GM18867 (cell line): ENCODE measurements at regions not wholly inside any gene's neighbourhood (a gene's known extent, or its start where the extent isn't known, plus 50 kb on each side); places are given as distances from the start of the nearest gene placed in this dataset.

Source experiments
- ATAC-seq: cut with Tn5 transposase; IDR thresholded peaks from one replicate; pipeline ENCODE4 v1.9.1; 2021; ENCODE audit warnings: mild to moderate bottlenecking, moderate library complexity; ENCODE audit not compliant: unreplicated experiment

GRCh38 chr13:111632906-111633305 is 312.5 kb downstream of the TEX29 start:
- no peak for ATAC-seq

DNA sequence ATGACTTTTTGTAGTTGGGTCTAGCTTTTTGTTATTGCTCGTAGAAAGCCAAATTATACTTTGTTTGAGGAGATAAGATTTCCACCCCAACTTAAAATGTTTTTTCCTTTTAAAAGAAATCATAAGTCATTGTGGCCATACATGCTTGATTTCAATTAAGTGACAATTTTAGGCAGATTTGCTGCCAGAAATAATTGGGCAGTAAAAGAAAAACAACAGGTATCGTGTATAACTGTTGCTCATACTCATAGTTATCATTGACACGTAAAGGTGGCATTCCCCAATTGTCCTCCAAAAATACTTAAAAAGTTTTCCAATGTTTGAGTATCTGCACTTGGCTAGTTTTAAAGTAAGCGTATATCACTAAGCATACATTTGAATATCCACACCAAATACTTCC is 313.0 kb downstream of the TEX29 start:
- ATAC-seq = no peak

DNA sequence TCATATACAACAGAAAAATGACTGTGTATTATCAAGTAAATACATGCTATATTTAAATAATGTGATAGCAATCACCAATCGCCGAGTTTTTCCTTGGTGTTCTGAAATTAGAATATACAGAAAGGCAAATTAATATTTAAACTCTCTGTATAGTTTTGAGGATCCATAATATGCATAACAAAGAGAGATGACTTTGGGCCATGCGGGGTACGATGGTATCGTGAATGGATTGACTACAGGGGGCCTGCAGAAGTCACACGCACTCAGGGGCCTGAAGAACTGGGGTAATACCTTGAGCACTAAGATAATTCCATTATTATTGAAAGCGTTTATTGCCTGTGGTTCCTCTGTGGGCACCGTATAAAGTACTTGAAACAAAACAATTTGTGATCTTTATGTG is 314.0 kb downstream of the TEX29 start:
- ATAC-seq = no peak

GRCh38 chr13:111636271-111636670 is 315.8 kb downstream of the TEX29 start:
- no peak for ATAC-seq

DNA sequence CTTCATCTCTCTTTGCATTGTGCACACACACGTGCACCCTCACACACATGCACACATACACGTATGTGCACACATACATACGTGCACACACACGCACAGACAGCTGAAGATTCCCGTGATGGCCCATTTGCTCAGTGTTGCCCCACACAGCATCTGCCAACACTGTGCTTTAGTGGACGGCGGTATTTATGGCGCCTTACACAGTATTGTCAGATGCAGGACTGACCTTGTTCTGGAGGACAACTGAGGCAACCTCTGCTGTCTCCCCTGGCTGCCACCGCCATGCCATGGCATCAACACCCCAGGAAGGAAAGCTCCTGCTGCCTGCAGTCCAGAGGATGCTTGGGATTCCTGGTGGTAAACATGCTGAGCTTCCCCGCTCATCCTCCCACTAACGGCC is 316.4 kb downstream of the TEX29 start:
- ATAC-seq = no peak

GRCh38 chr13:111637365-111637764 is 316.9 kb downstream of the TEX29 start:
- ATAC-seq = no peak

DNA sequence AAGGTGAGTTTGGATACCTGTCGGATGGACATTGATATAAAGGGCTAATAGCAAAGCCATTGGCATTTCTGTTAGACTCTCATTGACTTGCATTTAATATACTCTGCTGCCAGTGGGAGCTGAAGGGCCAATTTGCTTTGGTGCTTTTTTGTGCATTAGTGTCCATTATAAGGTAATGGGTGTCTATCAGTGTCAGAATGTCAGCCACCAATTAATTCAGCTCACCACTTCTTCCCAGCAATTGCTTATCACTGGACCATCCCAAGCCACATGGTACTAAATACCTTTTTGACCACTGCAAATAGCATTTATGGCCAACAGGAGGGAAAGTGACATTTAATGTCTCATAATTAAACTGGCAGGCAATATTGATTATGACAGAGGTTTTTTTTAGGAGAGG is 317.8 kb downstream of the TEX29 start:
- ATAC-seq = no peak

GRCh38 chr13:111639196-111639705 is 318.8 kb downstream of the TEX29 start:
- ATAC-seq = no peak

GRCh38 chr13:111640006-111640405 is 319.6 kb downstream of the TEX29 start:
- ATAC-seq = no peak

DNA sequence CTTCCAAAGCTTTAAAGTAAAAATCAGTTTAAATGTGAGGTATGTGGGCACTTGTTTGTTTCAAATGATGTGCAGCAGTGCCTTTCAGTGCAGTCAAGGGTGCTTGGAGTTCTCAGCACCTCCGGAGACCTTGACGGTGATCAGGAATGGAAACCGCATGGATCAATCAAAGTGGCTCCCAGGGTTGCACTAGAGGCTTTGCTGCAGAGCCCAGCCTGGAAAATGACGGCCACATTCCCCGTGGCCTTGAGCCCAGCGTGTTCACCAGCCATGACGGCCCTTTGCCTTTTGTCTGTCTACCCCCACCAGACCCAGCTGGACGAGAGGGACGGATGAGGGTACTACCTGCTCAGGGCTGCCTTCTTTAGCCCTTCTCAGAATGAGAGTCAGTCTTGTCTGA is 320.0 kb downstream of the TEX29 start:
- ATAC-seq = no peak

GRCh38 chr13:111642156-111642767 is 321.8 kb downstream of the TEX29 start:
- no peak for ATAC-seq

DNA sequence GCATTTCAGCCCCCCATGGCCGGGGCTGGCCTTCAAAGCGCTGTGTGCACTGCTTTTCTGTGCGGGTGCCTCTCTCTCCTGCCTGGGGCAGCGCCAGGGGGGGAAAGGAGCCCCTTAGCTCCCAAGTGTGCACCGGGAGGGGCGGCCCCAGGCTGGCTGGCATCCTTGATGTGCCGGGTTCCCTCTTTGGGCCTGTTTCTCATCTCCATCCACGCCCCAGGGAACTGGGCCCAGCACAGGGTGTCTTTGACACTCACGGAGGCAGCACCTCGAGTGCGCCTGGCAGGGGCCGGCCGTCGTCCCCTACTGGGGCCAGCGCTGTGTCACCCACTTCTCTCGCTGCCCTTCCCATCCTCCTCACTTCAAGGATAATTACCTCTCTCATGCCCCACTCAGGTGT is 324.3 kb downstream of the TEX29 start:
- ATAC-seq = no peak

DNA sequence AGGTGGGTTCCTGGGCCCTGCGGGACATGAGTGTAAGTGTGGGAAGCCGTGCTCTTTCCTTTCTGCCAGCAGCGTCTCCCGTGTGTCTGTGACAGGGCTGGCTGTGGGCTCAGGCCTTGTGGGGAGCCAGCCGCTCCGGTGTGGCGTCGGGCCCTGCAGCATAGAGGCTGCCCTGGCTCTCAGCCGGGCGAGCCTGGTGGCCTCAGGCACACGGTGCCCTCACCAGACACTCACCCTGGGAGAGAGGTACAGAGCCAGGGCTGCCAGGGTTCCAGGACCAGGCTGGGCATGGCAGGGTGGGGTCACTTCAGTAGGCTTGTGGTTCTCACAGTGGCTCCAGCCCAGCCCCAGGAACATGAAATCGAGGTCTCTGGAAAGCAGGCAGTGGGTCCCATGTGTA is 324.8 kb downstream of the TEX29 start:
- ATAC-seq = no peak

GRCh38 chr13:111645598-111646455 is 325.4 kb downstream of the TEX29 start:
- ATAC-seq = no peak

DNA sequence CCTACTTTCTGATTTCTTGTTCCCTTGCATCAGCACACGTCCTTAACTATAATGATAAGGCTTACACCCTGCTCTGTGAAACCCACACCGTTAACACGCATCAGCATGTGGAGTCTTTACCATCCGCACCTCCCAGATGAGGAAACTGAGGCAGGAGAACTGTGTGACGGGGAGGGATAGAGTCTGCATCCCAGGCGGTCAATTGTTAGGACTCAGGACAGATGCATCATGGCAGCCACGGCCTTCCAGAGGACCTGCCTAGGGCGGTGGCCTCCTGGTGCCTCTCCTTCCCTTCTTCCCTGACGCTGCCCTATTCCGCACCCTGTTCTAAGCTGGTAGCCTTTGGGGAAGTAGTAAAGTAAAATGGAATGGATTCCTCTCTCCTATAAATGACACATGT is 326.0 kb downstream of the TEX29 start:
- ATAC-seq = no peak

DNA sequence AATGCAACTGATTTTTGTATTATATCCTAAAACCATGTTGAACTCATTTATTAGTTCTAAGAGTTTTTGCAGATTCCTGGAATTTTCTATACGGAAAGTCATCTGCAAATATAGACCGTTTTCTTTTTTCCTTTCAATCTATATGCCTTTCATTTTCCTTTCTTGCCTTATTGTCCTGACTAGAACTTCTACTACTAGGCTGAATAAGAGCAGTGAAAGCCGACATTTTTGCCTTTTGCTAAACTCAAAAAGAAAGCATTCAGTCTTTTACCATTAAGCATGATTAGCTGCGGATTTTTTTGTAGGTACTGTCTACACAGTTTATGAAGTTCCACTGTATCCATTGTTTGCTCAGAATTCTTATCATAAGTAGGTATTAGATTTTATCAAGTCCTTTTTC is 328.4 kb downstream of the TEX29 start:
- no peak for ATAC-seq

DNA sequence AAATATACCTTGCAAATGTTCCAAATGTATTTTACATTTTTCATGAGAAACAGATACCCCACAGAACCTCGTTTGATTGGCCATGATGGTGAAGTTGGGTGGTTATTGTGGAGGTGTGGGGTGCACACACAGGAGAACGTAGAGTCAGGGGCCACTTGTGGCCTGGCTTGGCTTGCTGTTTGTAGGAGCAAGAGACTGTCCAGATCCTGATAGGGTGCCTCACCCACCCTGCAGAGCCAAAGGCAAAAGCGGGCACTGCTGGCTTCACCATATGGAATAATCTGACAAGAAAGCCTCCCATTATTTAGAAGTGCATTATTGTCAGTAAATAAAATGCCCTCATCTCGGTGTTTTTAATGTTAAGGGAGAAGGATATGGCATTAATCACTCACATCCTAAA is 330.2 kb downstream of the TEX29 start:
- no peak for ATAC-seq

DNA sequence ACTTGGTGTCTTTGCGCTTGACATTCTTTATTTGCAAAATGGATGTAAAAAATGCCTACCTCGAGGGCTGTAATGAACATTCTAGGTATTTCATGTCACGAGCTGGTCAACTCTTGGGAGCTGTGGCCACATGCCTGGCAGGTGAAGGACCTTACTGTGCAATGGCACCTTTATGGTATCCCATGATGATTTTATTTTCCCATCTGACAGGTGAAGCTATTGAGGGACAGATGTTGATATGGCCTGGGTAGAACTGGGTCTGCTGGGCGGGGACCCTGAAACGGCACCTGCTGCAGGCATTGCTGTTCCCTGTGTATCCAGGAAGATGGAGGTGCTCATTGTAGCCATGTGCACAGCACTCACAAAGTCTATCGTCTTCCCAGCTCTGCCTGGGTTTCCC is 332.2 kb downstream of the TEX29 start:
- no peak for ATAC-seq

DNA sequence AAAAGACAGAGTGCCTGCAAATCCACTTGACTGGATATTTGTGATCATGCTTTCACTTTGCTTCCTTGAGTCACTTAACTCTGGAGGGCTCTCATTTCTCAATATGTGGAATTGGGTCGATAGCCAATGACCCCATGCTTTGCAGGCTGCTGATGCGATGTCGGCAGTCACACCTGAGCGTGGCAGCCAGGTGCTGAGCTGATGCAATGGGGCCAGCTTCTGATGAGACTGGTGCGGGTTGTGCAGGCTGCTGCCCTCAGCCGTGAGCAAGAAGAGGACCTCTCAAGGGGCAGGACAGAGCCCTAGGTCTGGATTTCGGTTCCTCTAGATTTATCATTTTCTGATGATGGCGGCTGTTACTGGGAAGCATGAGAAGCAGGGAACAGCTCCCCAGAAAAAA is 334.1 kb downstream of the TEX29 start:
- no peak for ATAC-seq

GRCh38 chr13:111656439-111656838 is 336.0 kb downstream of the TEX29 start:
- no peak for ATAC-seq

DNA sequence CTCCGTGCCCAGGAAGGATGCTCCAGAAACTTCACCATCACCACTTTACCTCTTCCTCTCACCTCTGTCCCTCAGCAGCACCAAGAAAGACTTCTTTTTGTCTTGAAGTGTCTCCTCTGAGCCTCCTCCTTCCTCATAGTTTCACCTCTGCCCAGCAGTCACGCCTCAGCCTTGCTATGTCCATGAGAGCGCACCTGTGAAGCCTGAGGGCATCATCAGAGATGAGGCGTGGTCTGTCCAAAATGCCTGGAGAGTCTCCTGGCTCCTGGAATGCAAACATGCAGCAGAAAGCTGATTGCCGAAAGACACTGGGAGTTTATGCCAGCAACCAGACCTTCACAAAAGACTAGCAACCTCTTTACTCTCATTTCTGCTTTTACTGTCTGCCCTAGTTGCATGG is 336.6 kb downstream of the TEX29 start:
- ATAC-seq = no peak
